ENCODE measurements at regions not wholly inside any gene's neighbourhood (a gene's known extent, or its start where the extent isn't known, plus 50 kb on each side); places are given as distances from the start of the nearest gene placed in this dataset.

GRCh38 chrX:45454290-45454689 is 253.6 kb upstream of the DIPK2B start:
- CTCF ChIA-PET: interaction anchor here (0.5 kb wide), 1 partner anchor 1116 kb away, joined by 4 read pairs; no protein-coding TSS in a partner anchor
- Histone ChIP-seq H3K9me3 (ENCODE audit: control insufficient read depth, insufficient read depth, low read depth, low read length) (no peaks in the 10 kb centered on the region), H3K36me3 (ENCODE audit: control insufficient read depth in 2 of 2, insufficient read depth in 1 of 2, low read length in 2 of 2) (no peaks in the 10 kb centered on the region), H3K27ac (ENCODE audit: extremely low read depth, low read depth, low read length) (no peak overlapping the region), H3K4me1 (ENCODE audit: control insufficient read depth, insufficient read depth, low read length) (no peaks in the 10 kb centered on the region), H3K4me3 (ENCODE audit: low read depth, low read length) (no peak overlapping the region)
- no peak for TF ChIP-seq CTCF (tag by site-specific recombination; IDR thresholded peaks at IDR 0.05)
- TF ChIP-seq PRDM1 (tag by site-specific recombination; IDR thresholded peaks at IDR 0.05): no peak
- TF ChIP-seq ZBTB21 (tag by site-specific recombination; IDR thresholded peaks at IDR 0.05): no peak
- no peak for TF ChIP-seq ZNF571 (tag by site-specific recombination; IDR thresholded peaks at IDR 0.05)
- no peak for TF ChIP-seq BCL11B (tag by site-specific recombination; IDR thresholded peaks at IDR 0.05; ENCODE audit: low read depth)
- no peak for TF ChIP-seq REPIN1 (tag by site-specific recombination; IDR thresholded peaks at IDR 0.05; ENCODE audit: low read depth)
- no peak for TF ChIP-seq ZNF174 (tag by site-specific recombination; IDR thresholded peaks at IDR 0.05)
- no peak for TF ChIP-seq TCF7L2 (IDR thresholded peaks at IDR 0.05; ENCODE audit: borderline replicate concordance, low read depth, low read length)
- no peak for TF ChIP-seq ZNF610 (tag by site-specific recombination; IDR thresholded peaks at IDR 0.05; ENCODE audit: borderline replicate concordance)
- no peak for TF ChIP-seq YY1 (tag by site-specific recombination; IDR thresholded peaks at IDR 0.05)
- no peak for TF ChIP-seq ZNF404 (tag by site-specific recombination; IDR thresholded peaks at IDR 0.05)
- no peak for TF ChIP-seq KLF9 (tag by site-specific recombination; IDR thresholded peaks at IDR 0.05; ENCODE audit: low read depth)
- TF ChIP-seq ZNF23 (tag by site-specific recombination; IDR thresholded peaks at IDR 0.05; ENCODE audit: borderline replicate concordance): no peak
- POLR2A ChIA-PET: interaction anchor here (0.6 kb wide), 1 partner anchor 581 kb away, joined by 4 read pairs; the partner anchor contains the start of gene KDM6A

- ChIA-PET POLR2A (interaction anchor here (0.6 kb wide), 1 partner anchor 68 kb away, joined by 4 read pairs; no protein-coding TSS in a partner anchor), CTCF (no interaction called here)
- Histone ChIP-seq H3K4me1 (ENCODE audit: control insufficient read depth, insufficient read depth, low read length) (no peaks in the 10 kb centered on the region), H3K9me3 (ENCODE audit: control insufficient read depth, insufficient read depth, low read depth, low read length) (no peaks in the 10 kb centered on the region), H3K27ac (ENCODE audit: extremely low read depth, low read depth, low read length) (no peak overlapping the region), H3K4me3 (ENCODE audit: low read depth, low read length) (no peak overlapping the region), H3K36me3 (ENCODE audit: control insufficient read depth in 2 of 2, insufficient read depth in 1 of 2, low read length in 2 of 2) (no peaks in the 10 kb centered on the region)
- TF ChIP-seq CTCF (tag by site-specific recombination; IDR thresholded peaks at IDR 0.05) (no peak), ZNF2 (tag by site-specific recombination; IDR thresholded peaks at IDR 0.05) (no peak), SCRT1 (tag by site-specific recombination; IDR thresholded peaks at IDR 0.05; ENCODE audit: borderline replicate concordance) (no peak), KLF7 (tag by site-specific recombination; IDR thresholded peaks at IDR 0.05; ENCODE audit: borderline replicate concordance) (no peak), GLIS2 (tag by site-specific recombination; IDR thresholded peaks at IDR 0.05) (no peak), ZNF362 (tag by site-specific recombination; IDR thresholded peaks at IDR 0.05) (no peak), ZNF830 (tag by site-specific recombination; IDR thresholded peaks at IDR 0.05; ENCODE audit: low read depth) (no peak), ZNF302 (tag by site-specific recombination; IDR thresholded peaks at IDR 0.05; ENCODE audit: low read depth) (no peak), ZNF121 (tag by site-specific recombination; IDR thresholded peaks at IDR 0.05) (no peak), EGR2 (tag by site-specific recombination; IDR thresholded peaks at IDR 0.05; ENCODE audit: low read depth) (no peak), ZNF501 (tag by site-specific recombination; IDR thresholded peaks at IDR 0.05) (no peak), ZNF423 (tag by site-specific recombination; IDR thresholded peaks at IDR 0.05) (no peak), ZNF610 (tag by site-specific recombination; IDR thresholded peaks at IDR 0.05; ENCODE audit: borderline replicate concordance) (no peak), ZNF785 (tag by site-specific recombination; IDR thresholded peaks at IDR 0.05) (no peak), ZNF10 (tag by site-specific recombination; IDR thresholded peaks at IDR 0.05) (no peak), ZBTB7A (tag by site-specific recombination; IDR thresholded peaks at IDR 0.05; ENCODE audit: low read depth) (no peak), OVOL3 (tag by site-specific recombination; IDR thresholded peaks at IDR 0.05) (no peak), YY2 (tag by site-specific recombination; IDR thresholded peaks at IDR 0.05) (no peak)
Observed at GRCh38 chrX:45449982-45450381, 249.3 kb upstream of the DIPK2B start.

All from HEK293 (cell line).